ENCODE measurements at regions not wholly inside any gene's neighbourhood (a gene's known extent, or its start where the extent isn't known, plus 50 kb on each side); places are given as distances from the start of the nearest gene placed in this dataset.

DNA sequence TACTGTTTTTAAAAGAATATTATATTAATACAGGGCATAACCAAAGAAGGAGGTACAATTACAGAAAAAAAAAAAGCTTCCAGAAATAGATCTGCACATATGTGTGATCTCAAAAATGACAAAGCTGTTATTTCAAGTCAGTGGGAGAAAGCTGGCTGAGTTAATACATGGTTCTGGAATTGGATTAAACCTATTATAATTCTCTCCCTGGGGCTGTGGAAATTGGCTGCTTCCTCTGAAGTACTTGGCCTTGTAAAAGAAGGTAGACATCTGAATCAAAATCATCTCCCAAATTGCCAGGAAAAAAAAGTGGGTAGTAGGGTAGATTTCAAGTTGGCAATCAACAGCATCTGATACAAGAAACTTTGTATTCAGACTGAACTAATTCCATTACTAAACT lies 723.9 kb upstream of the ALCAM start:
- CTCF ChIA-PET: no interaction called here
- no peak overlapping the region for H3K27ac ChIP-seq
- POLR2A ChIA-PET (ENCODE audit: low non-redundant PET): no interaction called here
- no peak for DNase-seq (ENCODE audit: low spot score)
- TF ChIP-seq, protein P1, sequence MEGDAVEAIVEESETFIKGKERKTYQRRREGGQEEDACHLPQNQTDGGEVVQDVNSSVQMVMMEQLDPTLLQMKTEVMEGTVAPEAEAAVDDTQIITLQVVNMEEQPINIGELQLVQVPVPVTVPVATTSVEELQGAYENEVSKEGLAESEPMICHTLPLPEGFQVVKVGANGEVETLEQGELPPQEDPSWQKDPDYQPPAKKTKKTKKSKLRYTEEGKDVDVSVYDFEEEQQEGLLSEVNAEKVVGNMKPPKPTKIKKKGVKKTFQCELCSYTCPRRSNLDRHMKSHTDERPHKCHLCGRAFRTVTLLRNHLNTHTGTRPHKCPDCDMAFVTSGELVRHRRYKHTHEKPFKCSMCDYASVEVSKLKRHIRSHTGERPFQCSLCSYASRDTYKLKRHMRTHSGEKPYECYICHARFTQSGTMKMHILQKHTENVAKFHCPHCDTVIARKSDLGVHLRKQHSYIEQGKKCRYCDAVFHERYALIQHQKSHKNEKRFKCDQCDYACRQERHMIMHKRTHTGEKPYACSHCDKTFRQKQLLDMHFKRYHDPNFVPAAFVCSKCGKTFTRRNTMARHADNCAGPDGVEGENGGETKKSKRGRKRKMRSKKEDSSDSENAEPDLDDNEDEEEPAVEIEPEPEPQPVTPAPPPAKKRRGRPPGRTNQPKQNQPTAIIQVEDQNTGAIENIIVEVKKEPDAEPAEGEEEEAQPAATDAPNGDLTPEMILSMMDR (conservative IDR thresholded peaks at IDR 0.05; ENCODE audit: low read depth): no peak

DNA sequence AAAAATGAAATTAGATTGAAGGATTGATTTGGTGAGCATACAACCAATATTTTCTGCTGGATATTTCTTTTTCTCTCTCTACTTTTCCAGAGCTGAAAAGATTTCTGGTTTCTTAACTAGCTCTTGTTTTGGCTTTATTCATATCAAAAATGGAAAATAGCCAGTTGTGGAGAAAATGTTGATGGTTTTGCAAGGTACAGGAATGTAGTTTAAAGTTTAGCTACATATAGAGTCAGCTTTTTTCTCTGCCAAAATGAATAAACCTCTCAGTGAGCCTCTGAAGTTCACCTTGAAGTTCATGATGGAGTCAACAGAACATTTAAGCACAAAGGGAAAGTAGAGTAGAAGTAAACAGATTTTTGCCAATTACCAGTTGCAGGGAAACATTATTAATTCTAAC lies 720.5 kb upstream of the ALCAM start:
- TF ChIP-seq, protein P1 (conservative IDR thresholded peaks at IDR 0.05; ENCODE audit: low read depth): no peak
- H3K27ac ChIP-seq: no peak overlapping the region
- CTCF ChIA-PET: interaction anchor here (0.5 to 0.7 kb wide), 2 partner anchors 38 to 752 kb away, joined by 3 read pairs; no protein-coding TSS in a partner anchor
- POLR2A ChIA-PET (ENCODE audit: low non-redundant PET): no interaction called here
- no peak for DNase-seq (ENCODE audit: low spot score)

DNA sequence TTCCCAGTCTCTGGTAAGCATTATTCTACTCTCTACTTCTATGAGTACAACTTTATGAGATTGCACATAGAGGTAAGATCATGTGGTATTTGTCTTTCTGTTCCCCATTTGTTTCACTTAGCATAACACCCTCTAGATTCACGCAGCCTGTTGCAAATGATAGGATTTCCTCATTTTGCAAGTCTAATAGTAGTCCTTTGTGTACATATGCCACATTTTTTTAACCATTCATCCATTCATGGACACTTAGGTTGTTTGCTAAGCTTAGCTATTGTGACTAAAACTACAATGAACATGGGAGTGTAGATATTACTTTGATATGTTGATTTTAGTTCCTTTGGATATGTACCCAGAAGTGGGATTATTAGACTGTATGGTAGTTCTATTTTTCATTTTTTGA lies 717.9 kb upstream of the ALCAM start:
- POLR2A ChIA-PET (ENCODE audit: low non-redundant PET): no interaction called here
- CTCF ChIA-PET: no interaction called here
- TF ChIP-seq, protein P1 (conservative IDR thresholded peaks at IDR 0.05; ENCODE audit: low read depth): no peak

DNA sequence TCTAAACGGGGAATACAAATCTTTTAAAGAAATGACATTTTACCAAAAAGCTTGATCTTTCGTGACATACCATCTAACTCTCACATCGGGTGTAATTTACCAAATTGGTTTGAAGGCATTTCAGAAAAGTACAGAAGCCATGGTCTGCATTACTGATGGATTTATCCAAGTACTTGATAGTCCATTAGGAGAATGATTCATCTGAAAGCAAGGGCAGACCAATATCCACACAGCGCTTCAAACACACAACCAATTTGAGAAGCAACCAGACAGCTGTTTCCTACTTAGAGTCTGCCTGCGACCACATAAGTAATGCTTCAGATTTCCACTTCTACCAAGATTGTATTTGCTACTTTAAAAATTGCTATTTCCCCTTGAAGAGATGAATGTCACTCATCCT lies 697.6 kb upstream of the ALCAM start:
- CTCF ChIA-PET: no interaction called here
- DNase-seq (ENCODE audit: low spot score): no peak
- POLR2A ChIA-PET (ENCODE audit: low non-redundant PET): no interaction called here
- TF ChIP-seq, protein P1 (conservative IDR thresholded peaks at IDR 0.05; ENCODE audit: low read depth): no peak
- H3K27ac ChIP-seq: no peak overlapping the region

More for the DNA sequence above, 717.9 kb upstream of the ALCAM start:
- H3K27ac ChIP-seq: no peak overlapping the region
- DNase-seq (ENCODE audit: low spot score): no peak

DNA sequence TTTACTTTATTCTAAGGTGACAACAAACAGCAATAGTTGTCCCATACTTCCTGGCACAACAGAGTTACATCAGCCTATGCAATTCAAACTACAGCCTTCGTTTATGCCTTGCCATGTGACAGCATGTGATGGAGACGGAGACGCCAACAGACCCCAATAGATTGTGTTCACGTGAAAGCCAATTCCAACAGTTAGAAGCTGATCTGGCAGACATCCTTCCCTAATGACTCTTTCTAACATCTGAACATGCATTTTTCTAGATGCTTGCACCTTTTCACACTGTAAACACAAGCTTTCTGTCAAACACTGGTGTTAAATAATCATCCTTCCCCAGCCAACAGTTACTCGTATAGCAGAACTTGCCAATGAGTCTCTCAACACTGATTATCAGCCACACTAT lies 694.4 kb upstream of the ALCAM start:
- DNase-seq (ENCODE audit: low spot score): no peak
- TF ChIP-seq, protein P1 (conservative IDR thresholded peaks at IDR 0.05; ENCODE audit: low read depth): no peak
- CTCF ChIA-PET: interaction anchor here (0.7 kb wide), 1 partner anchor 765 kb away, joined by 5 read pairs; no protein-coding TSS in a partner anchor
- no peak overlapping the region for H3K27ac ChIP-seq
- POLR2A ChIA-PET (ENCODE audit: low non-redundant PET): no interaction called here

DNA sequence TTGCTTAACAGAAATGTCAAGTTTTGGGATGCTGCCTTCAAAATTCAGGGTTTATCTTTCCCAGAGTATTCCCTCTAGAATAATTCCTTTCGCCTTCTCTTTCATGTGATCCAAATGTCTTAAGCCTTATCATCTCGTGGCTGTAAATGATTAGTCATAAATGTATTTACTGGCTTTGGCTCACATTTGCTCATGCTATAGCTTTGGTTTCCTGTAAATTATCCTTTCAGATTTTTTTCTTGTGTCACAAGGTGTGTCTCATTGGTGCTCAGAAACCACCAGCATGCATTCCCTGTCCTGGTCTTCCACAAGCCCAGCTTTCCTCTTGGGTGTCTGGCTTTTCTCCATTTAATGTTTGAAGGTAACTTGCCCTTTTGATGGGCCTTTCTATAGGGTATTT lies 692.7 kb upstream of the ALCAM start:
- no peak for DNase-seq (ENCODE audit: low spot score)
- H3K27ac ChIP-seq: no peak overlapping the region
- TF ChIP-seq, protein P1 (conservative IDR thresholded peaks at IDR 0.05; ENCODE audit: low read depth): no peak
- ChIA-PET CTCF (no interaction called here), POLR2A (ENCODE audit: low non-redundant PET) (no interaction called here)

DNA sequence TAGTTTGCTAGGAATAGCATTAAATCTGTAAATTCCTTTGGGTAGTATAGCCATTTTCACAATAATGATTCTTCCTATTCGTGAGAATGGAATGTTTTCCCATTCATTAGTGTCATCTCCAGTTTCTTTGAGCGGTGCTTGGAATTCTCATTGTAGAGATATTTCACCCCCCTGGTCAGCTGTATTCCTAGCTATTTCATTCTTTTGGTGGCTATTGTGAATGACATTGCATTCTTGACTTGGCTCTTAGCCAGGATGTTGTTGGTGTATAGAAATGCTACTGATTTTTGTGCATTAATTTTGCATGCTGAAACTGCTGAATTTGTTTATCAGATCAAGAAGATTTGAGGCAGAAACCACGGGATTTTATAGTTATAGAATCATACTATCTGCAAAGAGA lies 690.5 kb upstream of the ALCAM start:
- ChIA-PET POLR2A (ENCODE audit: low non-redundant PET) (no interaction called here), CTCF (interaction anchor here (0.6 kb wide), 1 partner anchor 1295 kb away, joined by 3 read pairs; no protein-coding TSS in a partner anchor)
- H3K27ac ChIP-seq: no peak overlapping the region
- no peak for DNase-seq (ENCODE audit: low spot score)
- TF ChIP-seq, protein P1 (conservative IDR thresholded peaks at IDR 0.05; ENCODE audit: low read depth): no peak
